Right atrium auricular region (tissue), 2 donors: ENCODE measurements at regions not wholly inside any gene's neighbourhood (a gene's known extent, or its start where the extent isn't known, plus 50 kb on each side); places are given as distances from the start of the nearest gene placed in this dataset.

ENCODE experiments used
- DNase-seq: peaks from one replicate; pipeline ENCODE4 v3.0.0-alpha.2; 2019; ENCODE audit warnings: low spot score
- H3K27ac ChIP-seq, 2 donors: fragments of 200-600 bp; sonication (generic); 1 replicate in 1 of 2; 2 replicates in 1 of 2; pipeline ENCODE4 v1.5.1; 2016 to 2019
- H3K27me3 ChIP-seq, 2 donors: fragments of 200-600 bp; sonication (generic); one replicate each; pipeline versions ENCODE4 v1.5.1 to v1.6.0; 2017 to 2019
- H3K36me3 ChIP-seq: fragments of 200-600 bp; sonication (generic); one replicate; pipeline ENCODE4 v1.5.1; 2016
- H3K4me1 ChIP-seq, 2 donors: fragments of 200-600 bp; sonication (generic); one replicate each; pipeline versions ENCODE4 v1.5.1 to v1.6.0; 2017 to 2019
- H3K4me3 ChIP-seq, 2 donors: fragments of 200-600 bp; sonication (generic); 1 replicate in 1 of 2; 2 replicates in 1 of 2; pipeline ENCODE4 v1.5.1; 2017 to 2019; ENCODE audit warnings: mild to moderate bottlenecking in 1 of 2, moderate library complexity in 1 of 2
- H3K9me3 ChIP-seq, 2 donors: fragments of 200-600 bp; sonication (generic); one replicate each; pipeline ENCODE4 v1.5.1; 2019
- CTCF ChIP-seq, 2 donors: fragments of 200-600 bp; sonication (generic); IDR thresholded peaks; one replicate each; pipeline ENCODE4 v1.5.1; 2019; ENCODE audit warnings: antibody characterized with exemption in 2 of 2

GRCh38 chr10:90417029-90417428 is 440.8 kb downstream of the HTR7 start:
- no peaks in the 10 kb centered on the region for H3K36me3 ChIP-seq
- no peak for TF ChIP-seq CTCF (IDR thresholded peaks at IDR 0.05)

DNA sequence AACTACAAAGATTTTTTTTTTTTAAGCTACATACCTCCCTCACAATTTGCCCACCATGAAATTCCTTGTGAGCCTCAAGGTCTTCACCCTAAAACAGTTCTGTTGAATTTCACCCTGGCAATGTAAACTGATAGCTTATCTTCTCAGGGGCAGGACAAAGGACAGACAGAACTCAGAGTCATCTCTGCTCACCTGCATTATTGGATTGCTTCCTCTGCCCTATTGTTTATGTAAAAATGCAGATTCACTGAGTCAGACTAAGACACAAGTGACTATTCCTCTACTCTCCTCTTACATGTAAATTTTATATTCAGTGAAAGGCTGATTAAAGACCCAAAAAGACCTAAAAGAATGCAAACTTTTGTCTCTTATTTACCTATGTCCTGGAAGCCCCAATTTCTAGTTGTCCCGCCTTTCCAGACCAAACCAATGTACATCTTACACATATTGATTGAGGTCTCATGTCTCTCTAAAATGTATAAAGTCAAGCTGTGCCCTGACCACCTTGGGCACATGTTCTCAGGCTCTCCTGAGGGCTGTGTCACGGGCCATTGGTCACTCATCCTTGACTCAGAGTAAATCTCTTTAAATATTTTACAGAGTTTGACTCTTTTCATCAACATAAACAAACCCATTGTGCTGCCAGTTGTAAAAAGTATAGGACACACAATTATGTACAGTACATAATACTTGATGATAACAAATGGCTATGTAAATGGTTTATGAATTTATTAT is 440.2 kb downstream of the HTR7 start:
- Histone ChIP-seq H3K4me3 (no peak overlapping the region), H3K27me3 (no peaks in the 10 kb centered on the region), H3K36me3 (no peaks in the 10 kb centered on the region), H3K9me3 (no peaks in the 10 kb centered on the region), H3K27ac (no peak overlapping the region), H3K4me1 (no peaks in the 10 kb centered on the region)
- no peak for DNase-seq
- no peak for TF ChIP-seq CTCF (IDR thresholded peaks at IDR 0.05)

More at GRCh38 chr10:90417029-90417428, 440.8 kb downstream of the HTR7 start:
- Histone ChIP-seq H3K4me1 (no peaks in the 10 kb centered on the region), H3K4me3 (no peak overlapping the region), H3K27ac (no peak overlapping the region), H3K27me3 (no peaks in the 10 kb centered on the region), H3K9me3 (no peaks in the 10 kb centered on the region)
- DNase-seq = no peak

DNA sequence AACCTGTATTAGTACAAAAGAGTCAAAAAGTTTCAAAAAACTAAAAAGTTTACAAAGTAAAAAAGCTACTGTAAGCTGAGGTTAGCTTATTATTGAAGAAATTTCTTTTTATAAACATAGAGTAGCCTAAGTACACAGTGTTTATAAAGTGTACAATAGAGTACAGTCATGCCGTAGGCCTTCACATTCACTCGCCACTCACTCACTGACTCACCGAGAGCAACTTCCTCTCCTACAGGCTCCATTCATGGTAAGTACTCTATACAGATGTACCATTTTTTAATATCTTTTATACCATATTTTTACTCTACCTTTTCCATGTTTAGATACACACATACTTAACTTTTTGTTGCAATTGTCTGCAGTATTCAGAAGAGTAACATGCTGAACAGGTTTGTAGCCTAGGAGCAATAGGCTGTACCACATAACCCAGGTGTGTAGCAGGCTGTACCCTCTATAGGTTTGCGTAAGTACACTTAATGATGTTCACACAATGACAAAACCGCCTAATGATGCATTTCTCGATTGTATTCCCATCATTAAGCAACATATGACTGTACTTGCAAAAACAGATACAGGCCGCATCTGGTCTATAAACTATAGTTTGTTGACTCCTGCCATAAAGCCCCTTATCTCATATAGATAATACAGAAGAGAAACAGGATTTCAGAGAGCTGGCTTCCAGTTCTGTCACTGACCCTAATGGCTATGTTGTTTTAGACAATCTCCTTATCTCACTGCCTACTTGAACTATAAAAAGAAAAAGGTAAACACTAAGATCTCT is 438.8 kb downstream of the HTR7 start:
- Histone ChIP-seq H3K4me3 (no peak overlapping the region), H3K36me3 (no peaks in the 10 kb centered on the region), H3K9me3 (no peaks in the 10 kb centered on the region), H3K27ac (no peak overlapping the region), H3K27me3 (no peaks in the 10 kb centered on the region), H3K4me1 (no peaks in the 10 kb centered on the region)
- DNase-seq = no peak
- no peak for TF ChIP-seq CTCF (IDR thresholded peaks at IDR 0.05)

DNA sequence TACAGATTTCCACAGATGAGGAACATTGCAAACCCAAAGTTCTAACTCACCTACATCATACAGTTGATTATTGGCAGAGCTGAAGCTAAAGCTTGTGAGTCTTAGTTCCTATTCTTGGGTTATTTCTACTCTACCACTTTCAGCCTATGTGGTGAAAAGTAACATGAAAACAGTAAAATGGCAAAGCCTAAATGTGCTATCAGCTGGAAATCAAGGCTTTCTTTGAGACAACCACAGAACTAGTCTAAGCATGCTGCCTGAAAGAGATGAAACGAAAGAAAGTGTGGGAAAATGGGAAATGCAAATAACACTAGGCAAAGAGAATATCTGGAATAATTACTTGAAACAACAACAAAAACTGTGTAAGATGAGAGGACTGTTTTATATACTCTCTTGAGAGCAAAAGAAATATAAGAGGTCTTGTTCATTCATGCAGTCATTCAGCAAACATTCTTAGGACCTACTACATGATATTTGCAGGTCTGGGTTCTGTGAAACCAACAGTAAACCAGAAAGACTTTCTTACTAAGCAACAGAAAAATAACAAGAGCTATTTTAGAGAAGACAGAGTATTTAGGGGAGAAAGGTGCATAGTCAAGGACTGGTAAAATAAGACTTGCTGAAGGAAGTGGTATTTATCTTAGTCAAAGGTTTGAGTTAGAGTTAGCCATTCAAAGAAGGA is 437.1 kb downstream of the HTR7 start:
- H3K4me3 ChIP-seq = no peak overlapping the region
- no peak overlapping the region for H3K27ac ChIP-seq
- H3K9me3 ChIP-seq = no peaks in the 10 kb centered on the region
- no peaks in the 10 kb centered on the region for H3K27me3 ChIP-seq
- no peak for TF ChIP-seq CTCF (IDR thresholded peaks at IDR 0.05)
- no peaks in the 10 kb centered on the region for H3K36me3 ChIP-seq
- no peak for DNase-seq
- no peaks in the 10 kb centered on the region for H3K4me1 ChIP-seq

DNA sequence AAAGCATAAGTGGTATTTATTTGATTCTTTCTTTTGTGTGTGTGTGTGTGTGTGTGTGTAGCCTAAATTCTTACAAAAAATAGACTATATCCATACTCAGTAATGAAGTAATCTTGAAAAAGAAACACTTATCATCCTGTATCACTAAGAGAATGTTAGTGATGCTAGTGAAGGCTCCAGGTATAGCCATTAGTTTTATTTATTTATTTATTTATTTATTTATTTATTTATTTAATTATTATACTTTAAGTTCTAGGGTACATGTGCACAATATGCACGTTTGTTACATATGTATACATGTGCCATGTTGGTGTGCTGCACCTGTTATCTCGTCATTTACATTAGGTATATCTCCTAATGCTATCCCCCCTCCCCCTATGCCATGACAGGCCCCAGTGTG is 436.0 kb downstream of the HTR7 start:
- Histone ChIP-seq H3K4me3 (no peak overlapping the region), H3K9me3 (no peaks in the 10 kb centered on the region), H3K27me3 (no peaks in the 10 kb centered on the region), H3K4me1 (no peaks in the 10 kb centered on the region), H3K36me3 (no peaks in the 10 kb centered on the region), H3K27ac (no peak overlapping the region)
- no peak for TF ChIP-seq CTCF (IDR thresholded peaks at IDR 0.05)
- DNase-seq = no peak
